GM23338 (cell line): ENCODE measurements at regions not wholly inside any gene's neighbourhood (a gene's known extent, or its start where the extent isn't known, plus 50 kb on each side); places are given as distances from the start of the nearest gene placed in this dataset.

Source experiments
- CREB1 ChIP-seq: fragments of 250-450 bp; sonication (Bioruptor Pico); IDR thresholded peaks from 2 replicates; pipeline ENCODE4 v1.5.0; 2020; ENCODE audit warnings: low read depth, mild to moderate bottlenecking, moderate library complexity
- EZH2 ChIP-seq: fragments of 200-600 bp; sonication (generic); IDR thresholded peaks from one replicate; pipeline ENCODE4 v1.8.0; 2017; ENCODE audit warnings: antibody characterized with exemption, mild to moderate bottlenecking, low read depth; ENCODE audit not compliant: unreplicated experiment
- EZH2phosphoT487 ChIP-seq: fragments of 200-600 bp; sonication (generic); IDR thresholded peaks from one replicate; pipeline ENCODE4 v1.8.1; 2018; ENCODE audit warnings: antibody characterized with exemption; ENCODE audit not compliant: unreplicated experiment
- JUNB ChIP-seq: IDR thresholded peaks from one replicate; pipeline ENCODE4 v1.6.1; 2016; ENCODE audit warnings: antibody characterized with exemption; ENCODE audit not compliant: unreplicated experiment
- NANOG ChIP-seq: IDR thresholded peaks from 2 replicates; pipeline ENCODE4 v1.6.1; 2016; ENCODE audit warnings: antibody characterized with exemption, borderline replicate concordance
- POLR2AphosphoS5 ChIP-seq: IDR thresholded peaks from 2 replicates; pipeline ENCODE4 v1.6.1; 2016; ENCODE audit warnings: antibody characterized with exemption, low read depth
- STAT1 ChIP-seq: IDR thresholded peaks from one replicate; pipeline ENCODE4 v1.6.1; 2016; ENCODE audit warnings: antibody characterized with exemption; ENCODE audit not compliant: unreplicated experiment
- TF ChIP-seq, protein P1 (sequence below), 2 experiments: fragments of 200-600 bp in 1 of 2; sonication (generic) in 1 of 2; conservative IDR thresholded peaks; 2 replicates each; pipeline versions ENCODE4 v1.5.1 to v1.6.1; 2016 to 2017; ENCODE audit warnings: antibody characterized with exemption in 2 of 2, low read depth in 2 of 2, mild to moderate bottlenecking in 2 of 2, moderate library complexity in 1 of 2
- TF ChIP-seq, protein P2 (sequence below): IDR thresholded peaks from one replicate; pipeline ENCODE4 v1.6.1; 2018; ENCODE audit warnings: antibody characterized with exemption; ENCODE audit not compliant: unreplicated experiment
- TF ChIP-seq, protein P3 (sequence below): IDR thresholded peaks from 2 replicates; pipeline ENCODE4 v1.6.1; 2016; ENCODE audit warnings: antibody characterized with exemption
- TF ChIP-seq, protein P4 (sequence below): fragments of 250-450 bp; sonication (Bioruptor Pico); IDR thresholded peaks from 2 replicates; pipeline ENCODE4 v1.5.0; 2020; ENCODE audit warnings: mild to moderate bottlenecking, moderate library complexity

DNA sequence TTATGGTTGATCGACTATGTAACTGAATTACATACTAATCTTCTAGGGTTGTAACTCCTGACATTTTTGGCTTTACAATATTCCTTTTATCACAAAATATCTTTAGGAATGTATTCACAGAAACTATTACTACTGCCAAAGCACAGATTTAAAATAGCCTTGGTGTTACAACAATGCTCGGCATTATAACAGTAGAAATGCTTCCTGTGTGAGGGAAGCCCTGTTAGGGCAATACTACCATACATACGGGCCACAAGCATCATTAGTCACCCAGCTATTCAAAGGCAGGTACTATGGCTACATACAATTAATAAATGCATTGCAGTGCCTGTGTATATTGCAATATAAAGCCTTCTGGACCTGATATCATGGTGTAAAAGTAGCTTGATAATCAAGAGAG lies 517.8 kb downstream of the C12orf50 start:
- TF ChIP-seq, protein P1, sequence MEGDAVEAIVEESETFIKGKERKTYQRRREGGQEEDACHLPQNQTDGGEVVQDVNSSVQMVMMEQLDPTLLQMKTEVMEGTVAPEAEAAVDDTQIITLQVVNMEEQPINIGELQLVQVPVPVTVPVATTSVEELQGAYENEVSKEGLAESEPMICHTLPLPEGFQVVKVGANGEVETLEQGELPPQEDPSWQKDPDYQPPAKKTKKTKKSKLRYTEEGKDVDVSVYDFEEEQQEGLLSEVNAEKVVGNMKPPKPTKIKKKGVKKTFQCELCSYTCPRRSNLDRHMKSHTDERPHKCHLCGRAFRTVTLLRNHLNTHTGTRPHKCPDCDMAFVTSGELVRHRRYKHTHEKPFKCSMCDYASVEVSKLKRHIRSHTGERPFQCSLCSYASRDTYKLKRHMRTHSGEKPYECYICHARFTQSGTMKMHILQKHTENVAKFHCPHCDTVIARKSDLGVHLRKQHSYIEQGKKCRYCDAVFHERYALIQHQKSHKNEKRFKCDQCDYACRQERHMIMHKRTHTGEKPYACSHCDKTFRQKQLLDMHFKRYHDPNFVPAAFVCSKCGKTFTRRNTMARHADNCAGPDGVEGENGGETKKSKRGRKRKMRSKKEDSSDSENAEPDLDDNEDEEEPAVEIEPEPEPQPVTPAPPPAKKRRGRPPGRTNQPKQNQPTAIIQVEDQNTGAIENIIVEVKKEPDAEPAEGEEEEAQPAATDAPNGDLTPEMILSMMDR (conservative IDR thresholded peaks at IDR 0.05; ENCODE audit: low read depth in 2 of 2), result no peak
- TF ChIP-seq, protein P2, sequence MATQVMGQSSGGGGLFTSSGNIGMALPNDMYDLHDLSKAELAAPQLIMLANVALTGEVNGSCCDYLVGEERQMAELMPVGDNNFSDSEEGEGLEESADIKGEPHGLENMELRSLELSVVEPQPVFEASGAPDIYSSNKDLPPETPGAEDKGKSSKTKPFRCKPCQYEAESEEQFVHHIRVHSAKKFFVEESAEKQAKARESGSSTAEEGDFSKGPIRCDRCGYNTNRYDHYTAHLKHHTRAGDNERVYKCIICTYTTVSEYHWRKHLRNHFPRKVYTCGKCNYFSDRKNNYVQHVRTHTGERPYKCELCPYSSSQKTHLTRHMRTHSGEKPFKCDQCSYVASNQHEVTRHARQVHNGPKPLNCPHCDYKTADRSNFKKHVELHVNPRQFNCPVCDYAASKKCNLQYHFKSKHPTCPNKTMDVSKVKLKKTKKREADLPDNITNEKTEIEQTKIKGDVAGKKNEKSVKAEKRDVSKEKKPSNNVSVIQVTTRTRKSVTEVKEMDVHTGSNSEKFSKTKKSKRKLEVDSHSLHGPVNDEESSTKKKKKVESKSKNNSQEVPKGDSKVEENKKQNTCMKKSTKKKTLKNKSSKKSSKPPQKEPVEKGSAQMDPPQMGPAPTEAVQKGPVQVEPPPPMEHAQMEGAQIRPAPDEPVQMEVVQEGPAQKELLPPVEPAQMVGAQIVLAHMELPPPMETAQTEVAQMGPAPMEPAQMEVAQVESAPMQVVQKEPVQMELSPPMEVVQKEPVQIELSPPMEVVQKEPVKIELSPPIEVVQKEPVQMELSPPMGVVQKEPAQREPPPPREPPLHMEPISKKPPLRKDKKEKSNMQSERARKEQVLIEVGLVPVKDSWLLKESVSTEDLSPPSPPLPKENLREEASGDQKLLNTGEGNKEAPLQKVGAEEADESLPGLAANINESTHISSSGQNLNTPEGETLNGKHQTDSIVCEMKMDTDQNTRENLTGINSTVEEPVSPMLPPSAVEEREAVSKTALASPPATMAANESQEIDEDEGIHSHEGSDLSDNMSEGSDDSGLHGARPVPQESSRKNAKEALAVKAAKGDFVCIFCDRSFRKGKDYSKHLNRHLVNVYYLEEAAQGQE, result no peak
- TF ChIP-seq EZH2 (no peak), CREB1 (CRISPR knock-in tag) (no peak), JUNB (no peak), EZH2phosphoT487 (no peak), POLR2AphosphoS5 (no peak), STAT1 (no peak), NANOG (no peak)
- TF ChIP-seq, protein P3, sequence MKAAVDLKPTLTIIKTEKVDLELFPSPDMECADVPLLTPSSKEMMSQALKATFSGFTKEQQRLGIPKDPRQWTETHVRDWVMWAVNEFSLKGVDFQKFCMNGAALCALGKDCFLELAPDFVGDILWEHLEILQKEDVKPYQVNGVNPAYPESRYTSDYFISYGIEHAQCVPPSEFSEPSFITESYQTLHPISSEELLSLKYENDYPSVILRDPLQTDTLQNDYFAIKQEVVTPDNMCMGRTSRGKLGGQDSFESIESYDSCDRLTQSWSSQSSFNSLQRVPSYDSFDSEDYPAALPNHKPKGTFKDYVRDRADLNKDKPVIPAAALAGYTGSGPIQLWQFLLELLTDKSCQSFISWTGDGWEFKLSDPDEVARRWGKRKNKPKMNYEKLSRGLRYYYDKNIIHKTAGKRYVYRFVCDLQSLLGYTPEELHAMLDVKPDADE, result no peak
- TF ChIP-seq, protein P4, sequence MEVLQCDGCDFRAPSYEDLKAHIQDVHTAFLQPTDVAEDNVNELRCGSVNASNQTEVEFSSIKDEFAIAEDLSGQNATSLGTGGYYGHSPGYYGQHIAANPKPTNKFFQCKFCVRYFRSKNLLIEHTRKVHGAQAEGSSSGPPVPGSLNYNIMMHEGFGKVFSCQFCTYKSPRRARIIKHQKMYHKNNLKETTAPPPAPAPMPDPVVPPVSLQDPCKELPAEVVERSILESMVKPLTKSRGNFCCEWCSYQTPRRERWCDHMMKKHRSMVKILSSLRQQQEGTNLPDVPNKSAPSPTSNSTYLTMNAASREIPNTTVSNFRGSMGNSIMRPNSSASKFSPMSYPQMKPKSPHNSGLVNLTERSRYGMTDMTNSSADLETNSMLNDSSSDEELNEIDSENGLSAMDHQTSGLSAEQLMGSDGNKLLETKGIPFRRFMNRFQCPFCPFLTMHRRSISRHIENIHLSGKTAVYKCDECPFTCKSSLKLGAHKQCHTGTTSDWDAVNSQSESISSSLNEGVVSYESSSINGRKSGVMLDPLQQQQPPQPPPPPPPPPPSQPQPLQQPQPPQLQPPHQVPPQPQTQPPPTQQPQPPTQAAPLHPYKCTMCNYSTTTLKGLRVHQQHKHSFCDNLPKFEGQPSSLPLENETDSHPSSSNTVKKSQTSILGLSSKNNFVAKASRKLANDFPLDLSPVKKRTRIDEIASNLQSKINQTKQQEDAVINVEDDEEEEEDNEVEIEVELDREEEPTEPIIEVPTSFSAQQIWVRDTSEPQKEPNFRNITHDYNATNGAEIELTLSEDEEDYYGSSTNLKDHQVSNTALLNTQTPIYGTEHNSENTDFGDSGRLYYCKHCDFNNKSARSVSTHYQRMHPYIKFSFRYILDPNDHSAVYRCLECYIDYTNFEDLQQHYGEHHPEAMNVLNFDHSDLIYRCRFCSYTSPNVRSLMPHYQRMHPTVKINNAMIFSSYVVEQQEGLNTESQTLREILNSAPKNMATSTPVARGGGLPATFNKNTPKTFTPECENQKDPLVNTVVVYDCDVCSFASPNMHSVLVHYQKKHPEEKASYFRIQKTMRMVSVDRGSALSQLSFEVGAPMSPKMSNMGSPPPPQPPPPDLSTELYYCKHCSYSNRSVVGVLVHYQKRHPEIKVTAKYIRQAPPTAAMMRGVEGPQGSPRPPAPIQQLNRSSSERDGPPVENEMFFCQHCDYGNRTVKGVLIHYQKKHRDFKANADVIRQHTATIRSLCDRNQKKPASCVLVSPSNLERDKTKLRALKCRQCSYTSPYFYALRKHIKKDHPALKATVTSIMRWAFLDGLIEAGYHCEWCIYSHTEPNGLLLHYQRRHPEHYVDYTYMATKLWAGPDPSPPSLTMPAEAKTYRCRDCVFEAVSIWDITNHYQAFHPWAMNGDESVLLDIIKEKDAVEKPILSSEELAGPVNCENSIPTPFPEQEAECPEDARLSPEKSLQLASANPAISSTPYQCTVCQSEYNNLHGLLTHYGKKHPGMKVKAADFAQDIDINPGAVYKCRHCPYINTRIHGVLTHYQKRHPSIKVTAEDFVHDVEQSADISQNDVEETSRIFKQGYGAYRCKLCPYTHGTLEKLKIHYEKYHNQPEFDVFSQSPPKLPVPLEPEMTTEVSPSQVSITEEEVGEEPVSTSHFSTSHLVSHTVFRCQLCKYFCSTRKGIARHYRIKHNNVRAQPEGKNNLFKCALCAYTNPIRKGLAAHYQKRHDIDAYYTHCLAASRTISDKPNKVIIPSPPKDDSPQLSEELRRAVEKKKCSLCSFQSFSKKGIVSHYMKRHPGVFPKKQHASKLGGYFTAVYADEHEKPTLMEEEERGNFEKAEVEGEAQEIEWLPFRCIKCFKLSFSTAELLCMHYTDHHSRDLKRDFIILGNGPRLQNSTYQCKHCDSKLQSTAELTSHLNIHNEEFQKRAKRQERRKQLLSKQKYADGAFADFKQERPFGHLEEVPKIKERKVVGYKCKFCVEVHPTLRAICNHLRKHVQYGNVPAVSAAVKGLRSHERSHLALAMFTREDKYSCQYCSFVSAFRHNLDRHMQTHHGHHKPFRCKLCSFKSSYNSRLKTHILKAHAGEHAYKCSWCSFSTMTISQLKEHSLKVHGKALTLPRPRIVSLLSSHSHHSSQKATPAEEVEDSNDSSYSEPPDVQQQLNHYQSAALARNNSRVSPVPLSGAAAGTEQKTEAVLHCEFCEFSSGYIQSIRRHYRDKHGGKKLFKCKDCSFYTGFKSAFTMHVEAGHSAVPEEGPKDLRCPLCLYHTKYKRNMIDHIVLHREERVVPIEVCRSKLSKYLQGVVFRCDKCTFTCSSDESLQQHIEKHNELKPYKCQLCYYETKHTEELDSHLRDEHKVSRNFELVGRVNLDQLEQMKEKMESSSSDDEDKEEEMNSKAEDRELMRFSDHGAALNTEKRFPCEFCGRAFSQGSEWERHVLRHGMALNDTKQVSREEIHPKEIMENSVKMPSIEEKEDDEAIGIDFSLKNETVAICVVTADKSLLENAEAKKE (CRISPR knock-in tag), result no peak
